GM19395 (cell line): ENCODE measurements at regions not wholly inside any gene's neighbourhood (a gene's known extent, or its start where the extent isn't known, plus 50 kb on each side); places are given as distances from the start of the nearest gene placed in this dataset.
A peak's percentile ranks its signal among the peaks of the same experiment; 100 is the strongest.
"Not testable (repeated sequence)": the region's sequence is repeated elsewhere in the genome, so short reads cannot be mapped to it uniquely, and the experiment has no call there.

ENCODE experiments used
- ATAC-seq: cut with Tn5 transposase; IDR thresholded peaks from one replicate; pipeline ENCODE4 v1.9.1; 2021; ENCODE audit warnings: mild to moderate bottlenecking, moderate library complexity; ENCODE audit not compliant: unreplicated experiment

- no peak for ATAC-seq
These were observed 503.0 kb upstream of the DIAPH2 start for GRCh38 chrX:96181605-96182004.

- ATAC-seq = peak; percentile 60
These were observed 502.3 kb upstream of the DIAPH2 start for GRCh38 chrX:96182366-96182765.

- ATAC-seq = no peak
These were observed 501.3 kb upstream of the DIAPH2 start for GRCh38 chrX:96183391-96183790.

- ATAC-seq = no peak
These were observed 500.8 kb upstream of the DIAPH2 start for GRCh38 chrX:96183843-96184242.

GRCh38 chrX:96204928-96205327 is 479.7 kb upstream of the DIAPH2 start:
- ATAC-seq = no peak

GRCh38 chrX:96211953-96212352 is 472.7 kb upstream of the DIAPH2 start:
- ATAC-seq = no peak

- ATAC-seq = not testable (repeated sequence)
These were observed 470.0 kb upstream of the DIAPH2 start for GRCh38 chrX:96214681-96215080.

- ATAC-seq = no peak
These were observed 460.4 kb upstream of the DIAPH2 start for GRCh38 chrX:96224279-96224678.

GRCh38 chrX:96244955-96245354 is 439.7 kb upstream of the DIAPH2 start:
- ATAC-seq = no peak

- ATAC-seq = no peak
These were observed 438.2 kb upstream of the DIAPH2 start for GRCh38 chrX:96246436-96246835.
